SKM-1 treated with dmso at 0.1 percent for 144 hours (cell line): ENCODE measurements at regions not wholly inside any gene's neighbourhood (a gene's known extent, or its start where the extent isn't known, plus 50 kb on each side); places are given as distances from the start of the nearest gene placed in this dataset.

Source experiments
- DNase-seq: peaks from one replicate; lab custom pipeline; 2025; ENCODE audit not compliant: unreplicated experiment; lab: John Stamatoyannopoulos, UW

DNA sequence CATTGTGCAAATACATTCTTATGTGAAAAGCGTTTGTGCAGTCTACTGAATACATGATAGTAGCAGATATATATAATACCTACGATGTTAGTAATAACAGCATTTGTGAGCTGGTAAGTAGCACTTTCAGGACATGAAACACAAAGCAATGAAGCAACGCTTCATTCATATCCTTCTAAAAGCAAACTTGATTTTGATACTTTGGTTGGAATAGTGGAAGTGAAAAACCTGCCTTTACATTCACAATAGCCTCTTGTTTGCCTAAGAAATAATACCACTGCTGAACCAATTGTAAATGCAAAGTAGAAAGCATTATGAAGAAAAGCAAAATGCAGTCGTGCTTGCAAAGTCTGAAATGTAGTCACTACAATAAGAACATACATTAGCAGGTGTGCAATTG lies 926.3 kb downstream of the FSTL5 start:
- DNase-seq, result no peak

DNA sequence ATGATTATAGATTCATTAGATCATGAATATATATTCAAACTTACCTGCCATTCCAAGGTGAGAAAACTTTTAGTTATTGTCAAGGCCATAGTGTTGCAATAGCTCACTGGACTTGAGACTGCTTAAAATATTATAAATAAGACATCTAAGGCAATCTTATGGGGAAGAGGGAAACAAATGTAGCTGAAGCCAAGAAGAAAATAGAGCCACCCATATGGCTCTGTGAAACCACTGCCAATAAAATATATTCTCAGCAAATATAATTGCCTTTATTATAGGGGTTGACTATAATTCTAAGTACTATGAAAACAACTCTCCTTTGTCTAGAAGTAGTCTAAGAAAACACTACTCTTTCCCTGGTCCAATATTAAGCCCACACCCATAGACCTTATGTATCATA lies 938.5 kb downstream of the FSTL5 start:
- DNase-seq, result no peak

DNA sequence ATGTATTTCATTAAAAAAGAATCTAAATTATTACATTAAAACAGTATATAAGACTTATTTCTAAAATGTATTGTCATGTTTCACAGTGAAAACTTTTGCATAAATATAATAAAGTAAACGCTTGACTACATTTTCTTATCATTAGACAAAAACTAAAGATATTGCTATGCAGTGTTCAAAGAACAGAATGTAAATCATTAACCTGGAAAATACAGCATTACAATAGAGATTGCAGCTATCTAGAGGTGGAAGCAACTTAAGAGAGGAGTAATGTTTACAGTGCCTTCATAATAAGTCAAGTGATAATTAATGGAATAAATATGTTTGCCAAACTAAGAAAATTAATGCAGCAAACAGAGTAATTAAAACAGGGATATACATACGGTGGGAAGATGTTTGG lies 940.9 kb downstream of the FSTL5 start:
- DNase-seq, result no peak

DNA sequence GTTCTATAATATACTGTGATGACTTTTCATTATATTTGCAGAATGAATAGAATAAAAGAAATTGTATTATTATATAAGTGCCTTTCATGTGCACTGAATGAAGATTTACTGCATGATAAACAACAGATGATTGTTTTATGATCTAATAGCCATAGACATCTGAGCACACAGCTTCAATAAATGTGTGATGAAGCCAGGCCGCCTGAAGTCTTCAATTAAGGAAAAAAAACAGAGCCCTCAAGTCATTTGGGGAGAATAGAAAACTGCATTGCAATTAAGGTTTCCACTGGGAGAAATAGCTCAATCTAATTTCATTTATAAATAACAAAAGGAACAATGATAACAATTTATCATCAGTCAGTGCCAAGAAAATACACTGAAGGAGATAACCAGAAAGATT lies 955.2 kb downstream of the FSTL5 start:
- no peak for DNase-seq

DNA sequence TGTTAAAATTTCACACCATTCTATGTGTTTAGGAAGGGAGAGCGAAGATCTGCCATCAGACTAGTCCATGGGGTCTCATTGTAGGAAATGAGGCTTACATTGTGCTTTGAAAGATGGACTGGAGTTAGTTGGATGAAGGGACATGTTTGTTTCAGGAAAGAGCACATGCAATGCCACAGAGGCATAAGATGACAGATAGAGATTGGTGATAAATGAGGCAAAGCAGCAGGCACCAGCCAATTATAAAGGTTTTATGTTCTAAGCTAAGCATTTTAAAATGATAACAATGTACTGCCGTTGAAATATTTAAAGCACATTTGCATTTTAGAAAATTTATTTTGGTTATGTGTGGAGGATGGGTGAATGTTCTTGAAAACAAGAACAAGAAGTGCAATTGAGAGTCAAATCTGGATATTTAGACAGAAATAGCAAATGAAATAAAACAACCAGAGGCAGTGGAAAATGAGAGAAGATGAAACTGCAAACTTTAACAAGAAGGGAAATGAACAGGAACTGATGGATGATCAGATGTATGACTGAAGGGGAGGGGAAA lies 957.2 kb downstream of the FSTL5 start:
- DNase-seq, result no peak

DNA sequence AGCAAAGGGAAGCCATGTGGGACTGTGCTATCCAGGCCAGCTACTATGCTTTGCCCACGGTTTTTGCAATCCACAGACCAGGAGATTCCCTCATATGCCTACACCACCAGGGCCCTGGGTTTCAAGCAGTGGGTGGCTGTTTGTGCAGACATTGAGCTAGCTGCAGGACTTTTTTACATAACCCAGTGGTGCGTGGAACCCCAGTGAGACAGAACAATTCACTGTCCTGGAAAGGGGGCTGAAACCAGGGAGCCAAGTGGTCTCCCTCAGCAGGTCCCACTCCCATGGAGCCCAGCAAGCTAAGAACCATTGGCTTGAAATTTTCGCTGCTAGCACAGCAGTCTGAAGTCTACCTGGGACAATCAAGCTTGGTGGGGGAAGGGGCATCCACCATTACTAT lies 959.9 kb downstream of the FSTL5 start:
- DNase-seq, result no peak

DNA sequence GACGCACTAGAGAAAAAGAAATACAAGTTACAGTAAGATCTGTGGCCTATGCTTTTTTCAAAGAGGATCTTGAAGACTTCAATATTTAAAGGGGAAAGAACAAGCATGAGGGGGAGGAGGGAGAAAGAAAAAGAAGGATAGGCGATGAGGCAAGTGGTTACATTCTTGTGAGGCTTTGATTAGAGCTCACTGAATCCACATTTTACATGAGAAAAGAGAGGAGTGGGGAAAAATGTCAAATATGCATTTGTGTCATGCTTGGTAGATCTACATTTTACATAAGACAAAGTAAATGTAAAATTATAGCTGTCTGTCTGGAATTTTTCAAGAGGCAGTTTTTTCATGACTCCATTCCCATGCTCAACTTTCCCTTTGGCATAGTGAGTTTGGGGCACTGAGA lies 965.9 kb downstream of the FSTL5 start:
- no peak for DNase-seq

DNA sequence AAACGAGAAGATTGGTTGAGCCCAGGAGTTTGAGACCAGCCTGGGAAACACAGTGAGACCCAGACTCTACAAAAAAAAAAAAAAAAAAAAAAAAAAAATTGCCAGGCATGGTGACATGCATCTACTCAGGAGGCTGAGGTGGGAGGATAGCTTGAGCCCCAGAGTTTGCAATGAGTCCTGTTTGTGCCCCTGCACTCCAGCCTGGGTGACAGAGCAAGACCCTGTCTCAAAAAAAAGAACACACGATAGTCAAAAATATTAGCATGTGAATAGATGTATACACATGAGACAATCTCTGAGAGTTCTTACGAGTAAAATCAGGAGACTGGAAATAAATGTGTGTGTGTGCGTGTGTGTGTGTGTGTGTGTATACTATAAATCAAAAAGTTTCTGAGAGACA lies 966.3 kb downstream of the FSTL5 start:
- no peak for DNase-seq

DNA sequence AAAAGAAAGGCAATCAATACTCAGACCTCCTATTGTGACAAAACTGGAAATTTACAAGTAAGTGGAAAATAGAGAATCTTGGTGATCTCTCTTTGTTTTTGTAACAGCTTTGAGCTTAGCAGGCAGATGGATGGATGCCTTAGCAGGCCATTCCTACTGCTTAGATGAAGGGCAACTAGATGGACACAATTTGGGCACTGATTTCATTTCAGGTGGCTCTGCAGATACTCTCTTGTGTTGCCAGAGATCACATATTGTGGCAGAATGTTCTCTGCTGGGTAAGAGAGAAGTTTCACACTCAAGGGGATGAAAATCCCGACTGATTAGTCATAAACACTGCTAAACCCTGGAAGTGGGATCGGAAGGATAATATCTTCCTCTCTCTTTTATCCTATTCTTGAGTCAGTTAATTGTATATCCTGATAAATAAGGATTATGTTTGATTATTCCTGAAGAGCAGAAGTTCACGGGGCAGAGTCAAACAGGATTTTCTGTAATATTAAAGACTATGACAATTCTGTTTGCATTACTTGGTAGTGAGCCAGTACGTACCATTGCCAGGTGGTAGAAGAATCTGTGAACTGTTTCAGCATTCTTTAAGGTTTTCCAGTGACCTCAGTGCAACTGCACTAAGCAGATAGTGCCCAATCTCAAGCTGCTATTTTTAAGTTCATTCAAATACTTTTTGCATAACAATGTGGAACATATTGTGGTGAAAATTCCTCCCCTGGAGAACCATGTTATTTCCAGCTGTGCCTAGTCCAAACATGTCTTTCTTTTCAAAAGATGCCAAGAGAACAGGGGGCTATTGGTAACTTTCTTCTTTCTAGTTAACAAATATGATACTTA lies 974.3 kb downstream of the FSTL5 start:
- no peak for DNase-seq

DNA sequence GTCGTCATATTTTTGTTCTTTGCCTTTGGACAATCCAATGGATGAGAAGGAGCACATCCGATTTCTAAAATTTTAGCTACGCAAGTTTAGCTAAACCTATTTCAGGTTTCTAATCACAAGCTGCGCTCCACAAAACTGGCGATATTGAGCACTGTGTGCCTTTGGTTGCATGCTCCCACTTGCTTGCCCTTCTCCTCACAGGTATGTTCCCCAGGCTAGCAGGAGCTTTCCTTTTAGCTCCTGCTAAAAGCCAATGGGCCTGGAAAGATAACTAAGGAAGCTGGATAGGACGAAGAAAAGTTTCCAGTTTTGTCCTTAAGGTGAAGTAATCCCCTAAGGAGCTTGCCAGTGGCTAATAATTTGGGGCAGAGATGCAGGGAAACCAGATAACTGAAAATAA lies 975.2 kb downstream of the FSTL5 start:
- peak; percentile 15 for DNase-seq

DNA sequence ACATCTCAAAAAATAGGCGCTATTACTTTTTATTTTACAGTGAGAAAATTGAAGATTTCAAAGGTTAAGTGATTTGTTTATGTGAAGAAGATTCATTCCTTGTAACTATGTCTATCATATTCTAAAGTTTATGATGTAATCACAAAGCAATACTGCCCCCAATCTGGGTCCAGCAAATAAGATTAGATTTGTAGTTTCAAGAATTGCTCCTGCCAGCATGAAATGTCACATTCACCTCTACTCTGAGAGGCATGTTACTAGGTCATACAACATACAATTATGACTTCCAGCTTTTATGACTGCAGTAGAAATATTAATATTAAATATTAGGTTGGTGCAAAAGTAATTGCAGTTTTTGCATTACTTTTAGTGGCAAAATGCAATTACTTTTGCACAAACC lies 976.2 kb downstream of the FSTL5 start:
- DNase-seq, result no peak

DNA sequence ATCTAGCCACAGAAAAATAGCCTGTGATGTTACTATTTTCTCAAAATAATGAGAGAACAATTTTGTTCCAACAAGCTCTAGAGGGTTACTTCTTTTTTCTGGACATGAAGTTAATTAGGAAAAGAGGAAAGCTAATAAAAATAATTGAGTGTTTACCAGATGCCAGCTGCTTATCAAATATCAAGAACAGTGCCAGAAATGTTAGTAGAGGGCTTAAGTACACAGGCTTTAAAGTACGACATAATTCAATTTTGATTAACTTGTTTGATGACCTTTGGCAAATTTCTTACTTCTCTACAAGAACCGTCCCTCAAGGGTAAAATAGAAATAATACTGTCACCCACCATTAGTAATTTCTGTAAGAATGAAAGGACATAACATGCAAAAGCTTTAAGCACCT lies 977.0 kb downstream of the FSTL5 start:
- no peak for DNase-seq

DNA sequence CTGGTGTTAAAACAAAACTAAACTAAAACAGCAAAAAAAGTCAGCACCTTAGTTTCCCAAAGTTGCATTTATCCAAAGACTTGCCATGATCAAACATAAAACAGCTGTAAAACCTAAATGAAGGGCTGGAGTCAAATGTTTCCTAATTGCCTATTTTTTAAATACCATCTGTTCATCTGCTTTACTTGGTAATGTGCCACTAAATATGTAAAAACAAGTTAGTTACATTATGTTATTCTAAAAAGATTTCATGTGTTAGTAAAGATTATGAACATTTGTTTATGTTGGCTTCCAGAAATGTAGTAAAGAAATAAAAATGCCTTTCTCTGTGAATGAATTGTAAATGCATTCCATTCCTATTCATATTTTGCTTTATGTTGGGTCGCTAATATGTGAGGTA lies 977.8 kb downstream of the FSTL5 start:
- no peak for DNase-seq

DNA sequence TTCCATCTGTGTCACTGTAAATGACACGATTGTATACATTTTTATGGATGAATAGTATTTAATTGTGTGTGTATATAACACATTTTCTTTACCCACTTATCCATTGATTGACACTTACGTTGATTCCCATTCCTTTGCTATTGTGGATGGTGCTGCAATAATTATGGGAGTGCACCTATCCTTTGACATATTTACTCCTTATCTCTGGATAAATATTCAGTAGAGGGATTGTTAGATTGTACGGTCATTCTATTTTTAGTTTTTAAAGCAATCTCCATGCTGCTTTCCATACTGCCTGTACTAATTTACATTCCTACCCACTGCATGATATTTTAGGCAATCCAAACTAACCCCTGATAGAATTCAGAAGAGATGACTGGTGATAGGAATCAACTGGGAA lies 980.1 kb downstream of the FSTL5 start:
- DNase-seq, result no peak

DNA sequence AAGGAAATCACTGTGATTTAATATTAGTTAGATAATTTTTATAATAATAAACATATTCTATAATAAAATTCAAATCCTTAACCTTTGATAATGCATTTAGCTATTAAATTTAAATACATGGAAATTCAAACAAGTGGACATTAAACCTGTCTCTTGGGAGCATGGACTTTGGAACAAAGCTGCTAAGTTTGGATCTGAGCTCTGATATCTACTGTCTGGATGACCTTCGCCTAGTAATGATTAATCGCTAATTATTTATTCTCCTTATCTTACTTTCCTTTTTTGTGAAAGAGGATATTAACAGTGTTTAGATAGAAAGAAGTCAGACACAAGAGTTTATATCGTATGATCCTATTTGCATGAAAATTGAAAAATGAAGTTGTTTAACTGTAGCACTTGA lies 980.9 kb downstream of the FSTL5 start:
- no peak for DNase-seq

DNA sequence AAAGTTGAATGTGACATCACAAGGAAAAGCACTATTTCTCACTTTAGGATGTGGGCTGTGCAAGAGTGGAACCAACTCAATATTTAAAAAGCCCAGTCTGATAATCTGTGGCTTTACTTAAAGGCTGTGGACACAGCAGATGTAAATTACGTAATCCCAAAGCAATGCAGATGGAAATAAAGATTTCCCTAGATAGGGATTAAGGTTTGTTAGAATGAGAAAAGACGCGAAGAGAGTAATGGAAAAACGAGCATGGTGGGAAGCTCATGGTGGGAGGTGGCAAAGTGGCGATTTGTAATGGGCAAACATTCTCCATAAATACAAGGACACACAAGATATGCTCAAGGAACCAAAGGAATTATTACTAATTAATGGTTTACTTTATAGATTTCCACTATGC lies 985.5 kb downstream of the FSTL5 start:
- no peak for DNase-seq

DNA sequence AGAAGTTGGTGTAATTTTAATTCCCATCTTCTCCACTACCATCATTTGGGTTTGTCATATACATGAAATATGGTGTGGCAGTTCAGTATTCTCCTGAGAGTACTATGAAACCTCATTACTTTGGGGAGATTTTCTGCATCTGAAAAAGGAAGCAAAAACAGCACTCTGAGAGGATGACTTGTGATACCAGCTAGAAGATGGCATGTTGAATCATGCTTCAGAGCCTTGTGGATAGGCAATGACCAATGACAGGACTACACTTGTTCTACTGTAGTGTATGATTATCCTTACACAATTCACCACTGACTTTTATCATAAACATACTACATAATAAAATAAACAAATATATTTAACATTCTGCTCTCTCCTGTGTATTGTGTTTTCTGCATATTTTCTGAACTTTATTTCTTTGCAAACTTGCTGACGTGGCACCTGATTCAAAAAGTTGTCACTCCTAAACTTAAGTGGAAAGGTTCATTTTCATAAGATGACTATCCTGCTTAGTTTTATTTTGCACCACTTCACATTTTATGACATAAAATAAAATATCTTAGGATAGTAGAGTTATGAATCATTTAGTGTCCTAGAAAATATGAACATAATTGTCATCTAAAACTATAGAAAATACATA lies 991.3 kb downstream of the FSTL5 start:
- DNase-seq, result no peak

DNA sequence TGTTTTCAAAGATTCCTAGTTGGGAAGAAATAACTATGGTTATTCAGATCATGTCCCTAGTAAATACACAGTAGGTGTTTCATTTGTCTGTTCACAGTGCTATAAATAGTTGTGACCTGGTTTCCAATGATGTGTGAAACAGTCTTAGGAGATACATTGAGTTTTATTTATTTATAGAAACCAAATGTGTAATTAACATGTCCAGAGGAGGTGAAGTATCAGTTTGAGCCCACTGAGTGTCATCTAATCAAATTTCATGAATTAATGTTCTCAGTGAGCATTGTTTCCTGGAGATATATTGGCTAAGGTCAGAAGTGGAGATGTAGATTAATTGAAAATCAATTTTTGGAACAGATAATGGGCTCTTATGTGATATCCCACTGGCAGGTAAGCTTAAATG lies 996.3 kb downstream of the FSTL5 start:
- no peak for DNase-seq

DNA sequence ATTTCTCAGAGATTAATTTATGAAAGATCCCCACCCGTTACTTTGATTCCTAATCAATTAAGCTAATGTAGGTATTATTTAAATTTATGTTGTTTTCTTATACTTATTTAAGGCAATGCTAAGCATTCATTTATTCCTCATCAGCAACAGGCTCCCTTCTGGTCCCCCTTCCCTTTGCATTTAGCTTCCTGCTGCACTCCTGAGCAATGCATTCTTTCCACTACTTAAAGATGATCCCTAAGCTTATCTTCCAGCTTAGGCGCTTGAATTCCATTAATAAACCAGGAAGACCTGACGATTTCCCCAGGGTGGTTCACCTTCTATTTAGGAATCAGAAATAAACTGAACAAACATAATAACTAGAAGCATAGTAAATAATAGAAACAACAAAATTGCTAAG lies 1003.1 kb downstream of the FSTL5 start:
- DNase-seq, result no peak

DNA sequence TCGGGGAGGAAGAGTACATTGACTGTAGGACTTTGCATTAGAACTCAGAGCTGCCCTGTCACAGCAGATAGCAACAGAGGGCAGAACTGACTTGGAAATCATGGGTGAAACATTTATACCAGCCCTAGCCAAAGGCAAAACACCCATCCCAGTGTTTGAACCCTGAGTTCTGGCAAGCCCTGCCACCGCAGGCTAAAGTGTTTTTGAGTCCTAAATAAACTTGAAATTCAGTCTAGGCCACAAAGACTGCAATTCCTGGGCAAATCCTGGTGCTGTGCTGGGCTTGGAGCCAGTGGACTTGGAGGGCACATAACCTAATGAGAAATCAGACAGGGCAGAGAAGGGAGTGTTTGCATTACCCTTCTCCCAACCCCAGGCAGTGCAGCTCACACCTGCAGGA lies 1015.7 kb downstream of the FSTL5 start:
- DNase-seq, result no peak

DNA sequence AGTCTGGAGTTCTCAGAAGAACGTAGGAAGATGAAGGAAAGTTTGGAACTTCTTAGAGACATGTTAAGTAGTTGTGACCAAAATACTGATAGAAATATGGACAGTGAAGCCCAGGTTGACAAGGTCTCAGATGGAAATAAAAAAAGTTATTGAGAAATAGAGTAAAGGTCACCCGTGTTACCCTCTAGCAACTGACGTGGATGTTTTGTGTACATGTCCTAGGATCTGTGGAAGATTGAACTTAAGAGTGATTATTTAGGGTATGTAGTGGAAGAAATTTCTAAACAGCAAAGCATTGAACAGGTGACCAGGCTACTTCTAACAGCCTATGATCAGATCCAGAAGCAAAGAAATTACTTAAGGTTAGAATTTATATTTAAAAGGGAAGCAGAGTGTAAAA lies 1020.4 kb downstream of the FSTL5 start:
- DNase-seq, result no peak

DNA sequence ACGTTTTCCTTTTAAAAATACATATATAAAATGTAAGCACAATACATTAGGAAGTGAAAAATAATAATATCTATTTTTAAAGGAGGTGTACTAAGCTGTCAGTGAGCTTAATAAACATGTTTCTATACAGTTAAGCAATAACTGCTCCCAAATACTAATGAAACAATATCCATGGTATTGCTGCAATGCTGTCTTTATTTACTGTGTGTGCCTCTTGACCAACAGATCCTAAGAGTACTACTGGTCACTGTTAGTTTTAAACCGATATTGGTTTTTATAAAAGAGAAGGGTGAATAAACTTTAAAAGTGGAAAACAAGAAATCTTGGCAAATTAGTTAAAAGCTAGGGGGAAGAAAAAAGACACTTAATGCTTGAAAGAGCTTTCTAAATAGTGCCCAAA lies 1029.0 kb downstream of the FSTL5 start:
- DNase-seq, result no peak
